GM18858 (cell line): ENCODE measurements at regions not wholly inside any gene's neighbourhood (a gene's known extent, or its start where the extent isn't known, plus 50 kb on each side); places are given as distances from the start of the nearest gene placed in this dataset.

Experiments
- ATAC-seq: cut with Tn5 transposase; IDR thresholded peaks from one replicate; pipeline ENCODE4 v1.9.1; 2021; ENCODE audit not compliant: unreplicated experiment

GRCh38 chr6:40726853-40727252, 139.7 kb upstream of the LRFN2 start:
- no peak for ATAC-seq

- ATAC-seq, result no peak
Measured at GRCh38 chr6:40725390-40725789, 138.2 kb upstream of the LRFN2 start.

- no peak for ATAC-seq
Measured at GRCh38 chr6:40724886-40725285, 137.7 kb upstream of the LRFN2 start.

GRCh38 chr6:40723967-40724366, 136.8 kb upstream of the LRFN2 start:
- ATAC-seq, result no peak

GRCh38 chr6:40722553-40723258, 135.5 kb upstream of the LRFN2 start:
- ATAC-seq, result no peak

- no peak for ATAC-seq
Measured at GRCh38 chr6:40722091-40722490, 134.9 kb upstream of the LRFN2 start.

- ATAC-seq, result no peak
Measured at GRCh38 chr6:40721271-40721952, 134.2 kb upstream of the LRFN2 start.

- no peak for ATAC-seq
Measured at GRCh38 chr6:40720375-40720748, 133.2 kb upstream of the LRFN2 start.

- ATAC-seq, result peak; percentile 65
Measured at GRCh38 chr6:40719671-40720374, 132.7 kb upstream of the LRFN2 start.

- ATAC-seq, result no peak
Measured at GRCh38 chr6:40718401-40718800, 131.2 kb upstream of the LRFN2 start.

- ATAC-seq, result no peak
Measured at GRCh38 chr6:40717411-40718057, 130.4 kb upstream of the LRFN2 start.

- no peak for ATAC-seq
Measured at GRCh38 chr6:40715570-40716403, 128.6 kb upstream of the LRFN2 start.

GRCh38 chr6:40714576-40715564, 127.7 kb upstream of the LRFN2 start:
- ATAC-seq, result no peak

GRCh38 chr6:40714143-40714542, 127.0 kb upstream of the LRFN2 start:
- ATAC-seq, result no peak

- ATAC-seq, result no peak
Measured at GRCh38 chr6:40713002-40713719, 126.0 kb upstream of the LRFN2 start.

- no peak for ATAC-seq
Measured at GRCh38 chr6:40710626-40711330, 123.6 kb upstream of the LRFN2 start.

- no peak for ATAC-seq
Measured at GRCh38 chr6:40708049-40708448, 120.9 kb upstream of the LRFN2 start.

- ATAC-seq, result no peak
Measured at GRCh38 chr6:40706178-40706577, 119.0 kb upstream of the LRFN2 start.
